ENCODE measurements at regions not wholly inside any gene's neighbourhood (a gene's known extent, or its start where the extent isn't known, plus 50 kb on each side); places are given as distances from the start of the nearest gene placed in this dataset.

GRCh38 chr4:24044610-24045589 lies 155.1 kb upstream of the PPARGC1A start:
- in situ Hi-C loops (cut with MboI; ENCODE audit: low pct_unique_long_range_greater_than_20kb, low sequenced_read_pairs, unreplicated experiment): no loop called here
- no peak for DNase-seq (ENCODE audit: low spot score)
- TF ChIP-seq, protein P1, sequence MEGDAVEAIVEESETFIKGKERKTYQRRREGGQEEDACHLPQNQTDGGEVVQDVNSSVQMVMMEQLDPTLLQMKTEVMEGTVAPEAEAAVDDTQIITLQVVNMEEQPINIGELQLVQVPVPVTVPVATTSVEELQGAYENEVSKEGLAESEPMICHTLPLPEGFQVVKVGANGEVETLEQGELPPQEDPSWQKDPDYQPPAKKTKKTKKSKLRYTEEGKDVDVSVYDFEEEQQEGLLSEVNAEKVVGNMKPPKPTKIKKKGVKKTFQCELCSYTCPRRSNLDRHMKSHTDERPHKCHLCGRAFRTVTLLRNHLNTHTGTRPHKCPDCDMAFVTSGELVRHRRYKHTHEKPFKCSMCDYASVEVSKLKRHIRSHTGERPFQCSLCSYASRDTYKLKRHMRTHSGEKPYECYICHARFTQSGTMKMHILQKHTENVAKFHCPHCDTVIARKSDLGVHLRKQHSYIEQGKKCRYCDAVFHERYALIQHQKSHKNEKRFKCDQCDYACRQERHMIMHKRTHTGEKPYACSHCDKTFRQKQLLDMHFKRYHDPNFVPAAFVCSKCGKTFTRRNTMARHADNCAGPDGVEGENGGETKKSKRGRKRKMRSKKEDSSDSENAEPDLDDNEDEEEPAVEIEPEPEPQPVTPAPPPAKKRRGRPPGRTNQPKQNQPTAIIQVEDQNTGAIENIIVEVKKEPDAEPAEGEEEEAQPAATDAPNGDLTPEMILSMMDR (IDR thresholded peaks at IDR 0.05; ENCODE audit: extremely low read depth, insufficient read depth, missing control alignments): no peak

- DNase-seq (ENCODE audit: low spot score): no peak
- TF ChIP-seq, protein P1 (IDR thresholded peaks at IDR 0.05; ENCODE audit: extremely low read depth, insufficient read depth, missing control alignments): no peak
- in situ Hi-C loops (cut with MboI; ENCODE audit: low pct_unique_long_range_greater_than_20kb, low sequenced_read_pairs, unreplicated experiment): no loop called here
Observed at GRCh38 chr4:24042094-24042493, 152.2 kb upstream of the PPARGC1A start.

DNA sequence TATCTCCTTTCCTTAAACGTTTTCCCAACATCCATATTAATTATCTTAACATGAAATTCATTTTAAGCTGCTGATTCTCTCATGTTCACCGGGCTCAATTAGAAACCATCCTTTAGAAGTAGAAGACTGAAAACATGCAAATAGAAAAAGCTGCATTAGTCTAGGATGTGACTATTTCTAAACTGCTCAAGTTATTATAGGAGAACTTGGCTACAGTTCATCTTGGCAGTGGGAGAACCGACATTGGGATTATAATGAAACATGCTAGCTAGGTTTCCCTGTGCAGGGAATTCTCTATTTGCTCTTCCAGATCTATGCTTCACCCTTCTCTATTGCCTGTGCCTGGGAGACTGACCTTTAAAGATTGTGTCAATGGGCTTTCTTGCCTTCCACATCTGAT lies 151.0 kb upstream of the PPARGC1A start:
- no peak for DNase-seq (ENCODE audit: low spot score)
- in situ Hi-C loops (cut with MboI; ENCODE audit: low pct_unique_long_range_greater_than_20kb, low sequenced_read_pairs, unreplicated experiment): no loop called here
- TF ChIP-seq, protein P1 (IDR thresholded peaks at IDR 0.05; ENCODE audit: extremely low read depth, insufficient read depth, missing control alignments): no peak

DNA sequence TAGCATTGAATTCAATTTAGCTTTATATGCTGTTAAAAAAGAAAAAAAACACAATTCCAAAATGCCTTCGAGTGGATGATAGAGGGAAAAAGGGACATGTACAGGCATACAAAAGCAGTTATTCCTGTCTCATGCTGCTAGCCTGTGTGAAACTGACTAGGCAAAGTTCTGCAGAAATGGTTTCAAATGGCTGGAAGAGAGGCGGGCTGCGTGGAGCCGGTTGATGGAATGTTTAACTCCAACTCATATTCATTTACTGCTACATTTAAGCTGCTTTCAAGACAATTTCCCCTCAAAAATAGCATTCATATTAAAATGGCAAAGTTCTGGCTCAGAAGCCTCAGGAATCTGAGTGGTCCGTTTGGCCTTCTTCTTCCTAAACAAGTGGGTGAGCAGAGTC lies 143.8 kb upstream of the PPARGC1A start:
- DNase-seq (ENCODE audit: low spot score): no peak
- TF ChIP-seq, protein P1 (IDR thresholded peaks at IDR 0.05; ENCODE audit: extremely low read depth, insufficient read depth, missing control alignments): no peak
- in situ Hi-C loops (cut with MboI; ENCODE audit: low pct_unique_long_range_greater_than_20kb, low sequenced_read_pairs, unreplicated experiment): no loop called here

- TF ChIP-seq, protein P1 (IDR thresholded peaks at IDR 0.05; ENCODE audit: extremely low read depth, insufficient read depth, missing control alignments): no peak
- in situ Hi-C loops (cut with MboI; ENCODE audit: low pct_unique_long_range_greater_than_20kb, low sequenced_read_pairs, unreplicated experiment): no loop called here
- peak; percentile 3 for DNase-seq (ENCODE audit: low spot score)
Observed at GRCh38 chr4:24032371-24032989, 142.6 kb upstream of the PPARGC1A start.

DNA sequence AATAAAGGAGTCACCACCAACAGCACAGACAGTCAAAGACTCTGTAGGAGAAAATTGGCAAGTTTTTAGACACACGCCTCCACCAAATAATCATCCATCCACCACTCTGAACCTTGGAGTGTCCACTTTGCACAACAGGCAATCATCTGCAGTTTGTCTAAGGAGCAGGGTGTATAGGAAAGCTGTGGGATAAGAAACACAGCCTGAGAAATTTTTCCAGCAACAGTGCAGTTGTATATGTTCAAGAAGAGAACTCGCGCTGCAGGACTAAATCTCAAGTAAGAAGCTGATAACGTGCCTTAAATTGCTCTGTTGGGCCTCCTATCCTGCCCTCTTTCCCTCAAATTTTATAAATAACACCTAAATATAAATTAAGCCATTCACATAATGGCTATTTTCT lies 136.7 kb upstream of the PPARGC1A start:
- TF ChIP-seq, protein P1 (IDR thresholded peaks at IDR 0.05; ENCODE audit: extremely low read depth, insufficient read depth, missing control alignments): no peak
- DNase-seq (ENCODE audit: low spot score): no peak
- in situ Hi-C loops (cut with MboI; ENCODE audit: low pct_unique_long_range_greater_than_20kb, low sequenced_read_pairs, unreplicated experiment): no loop called here
